ENCODE measurements at regions not wholly inside any gene's neighbourhood (a gene's known extent, or its start where the extent isn't known, plus 50 kb on each side); places are given as distances from the start of the nearest gene placed in this dataset.
"Not testable (repeated sequence)": the region's sequence is repeated elsewhere in the genome, so short reads cannot be mapped to it uniquely, and the experiment has no call there.

DNA sequence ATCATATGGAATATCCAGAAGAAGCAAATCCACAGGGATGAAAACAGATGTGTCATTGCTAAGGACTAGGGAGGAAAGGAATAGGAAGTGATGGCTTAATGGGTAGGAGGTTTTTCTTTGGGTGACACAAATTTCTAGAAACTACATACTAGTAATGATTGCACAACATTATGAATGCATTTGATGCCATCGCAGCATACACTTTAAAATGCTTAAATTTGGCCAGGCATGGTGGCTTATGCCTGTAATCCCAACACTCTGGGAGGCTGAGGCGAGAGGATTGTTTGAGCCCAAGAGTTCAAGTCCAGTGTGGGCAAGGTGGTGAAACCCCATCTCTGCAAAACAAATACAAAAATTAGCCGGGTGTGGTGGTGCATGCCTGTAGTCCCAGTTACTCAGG, 1370.8 kb downstream of the AACS start:
- DNase-seq (ENCODE audit: low spot score): no peak

DNA sequence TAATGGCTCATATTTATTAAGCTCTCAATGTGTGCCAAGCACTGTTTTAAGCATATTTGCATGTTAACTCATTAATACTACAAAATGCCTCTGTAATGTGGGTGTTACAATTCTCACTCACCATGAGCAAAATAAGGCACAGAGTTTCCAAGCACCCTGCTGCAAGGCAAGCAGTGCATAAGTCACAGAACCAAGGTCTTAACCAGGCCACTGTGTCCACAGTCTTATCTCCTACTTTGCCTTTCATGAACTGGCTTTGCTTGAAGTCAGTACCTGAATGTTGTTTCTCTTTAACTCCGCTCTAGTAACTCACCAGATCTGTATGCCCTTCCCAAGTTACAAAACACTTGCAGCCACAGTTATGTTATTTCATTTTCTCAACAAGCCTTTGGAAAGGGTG, 1372.7 kb downstream of the AACS start:
- no peak for DNase-seq (ENCODE audit: low spot score)

DNA sequence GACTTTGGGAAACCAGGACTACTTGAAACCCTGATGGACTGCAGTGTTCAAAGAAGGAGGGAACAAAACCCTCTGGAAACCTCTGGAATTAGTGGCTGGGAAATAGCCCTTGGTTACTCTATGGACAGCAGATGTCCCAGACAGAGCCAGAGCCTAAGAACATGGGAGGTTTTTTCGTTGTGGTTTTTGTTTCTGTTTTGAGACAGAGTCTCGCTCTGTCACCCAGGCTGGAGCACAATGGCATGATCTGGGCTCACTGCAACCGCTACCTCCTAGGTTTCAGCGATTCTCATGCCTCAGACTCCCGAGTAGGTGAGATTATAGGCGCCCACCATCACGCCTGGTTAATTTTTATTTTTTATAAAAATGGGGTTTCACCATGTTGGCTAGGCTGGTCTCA, 1378.7 kb downstream of the AACS start:
- no peak for DNase-seq (ENCODE audit: low spot score)

DNA sequence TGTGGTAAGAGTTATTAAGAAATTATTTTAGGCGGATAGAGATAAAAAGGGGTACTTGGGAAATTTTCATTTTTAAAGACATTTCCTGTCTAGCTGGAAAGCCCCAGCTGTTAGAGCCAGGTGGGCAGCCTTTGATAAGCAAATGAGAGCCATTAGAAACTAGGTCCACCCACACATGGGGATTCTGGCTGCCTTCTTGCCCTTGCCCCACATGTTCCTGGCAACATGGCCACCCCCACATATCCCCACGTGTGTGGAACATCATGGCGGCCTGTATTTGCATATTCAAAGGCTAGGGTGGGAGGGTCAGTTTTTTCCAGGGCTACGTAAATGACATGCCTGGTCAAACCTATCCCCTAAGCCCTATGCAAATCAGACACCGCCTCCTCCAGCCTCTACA, 1382.1 kb downstream of the AACS start:
- DNase-seq (ENCODE audit: low spot score): no peak

DNA sequence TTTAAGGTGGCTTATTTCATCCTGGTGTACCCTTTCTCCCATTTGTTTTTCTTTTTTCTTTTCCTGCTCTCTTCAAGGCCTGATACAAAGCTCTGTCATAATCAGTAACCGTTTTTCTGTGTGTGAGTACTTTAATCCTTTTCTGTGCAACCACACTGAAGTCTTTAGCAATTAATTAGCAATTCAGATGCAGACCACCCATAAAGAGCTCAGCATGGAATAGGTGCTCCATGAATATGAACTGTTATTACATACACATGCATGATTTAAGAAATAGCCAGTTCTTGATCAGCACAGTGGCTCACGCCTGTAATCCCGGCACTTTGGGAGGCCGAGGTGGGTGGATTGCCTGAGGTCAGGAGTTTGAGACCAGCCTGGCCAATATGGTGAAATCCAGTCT, 1386.6 kb downstream of the AACS start:
- no peak for DNase-seq (ENCODE audit: low spot score)

DNA sequence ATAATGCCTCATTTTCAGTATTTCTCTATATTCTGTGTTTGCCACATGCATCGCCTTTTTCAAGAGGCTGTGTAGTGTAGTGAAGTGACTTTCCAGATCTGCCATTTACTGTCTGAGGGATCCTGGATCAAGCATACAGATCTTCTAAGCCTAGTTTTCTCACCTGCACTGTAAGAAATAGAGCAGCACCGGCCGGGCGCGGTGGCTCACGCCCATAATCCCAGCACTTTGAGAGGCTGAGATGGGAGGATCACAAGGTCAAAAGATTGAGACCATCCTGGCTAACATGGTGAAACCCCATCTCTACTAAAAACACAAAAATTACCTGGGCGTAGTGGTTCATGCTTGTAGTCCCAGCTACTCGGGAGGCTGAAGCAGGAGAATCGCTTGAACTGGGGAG, 1387.5 kb downstream of the AACS start:
- not testable (repeated sequence) for DNase-seq (ENCODE audit: low spot score)

DNA sequence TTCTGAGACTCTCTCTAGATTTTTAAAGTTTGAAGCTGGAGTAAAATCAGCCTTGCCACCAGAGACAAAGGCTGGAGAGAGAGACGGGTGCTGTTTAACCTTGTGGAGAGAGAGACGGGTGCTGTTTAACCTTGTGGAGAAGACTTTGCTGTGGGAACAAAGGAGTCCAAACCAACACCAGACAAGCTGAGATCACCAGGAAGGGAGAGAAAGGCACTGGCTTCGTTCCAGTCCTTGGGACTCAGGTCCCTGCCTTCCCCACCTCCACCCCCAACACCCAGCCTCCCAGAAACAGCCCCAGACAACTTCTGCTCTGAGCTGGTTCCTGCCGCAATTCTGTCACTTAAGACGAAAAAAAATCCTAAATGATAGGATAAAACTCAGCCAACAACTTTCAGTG, 1389.3 kb downstream of the AACS start:
- no peak for DNase-seq (ENCODE audit: low spot score)

DNA sequence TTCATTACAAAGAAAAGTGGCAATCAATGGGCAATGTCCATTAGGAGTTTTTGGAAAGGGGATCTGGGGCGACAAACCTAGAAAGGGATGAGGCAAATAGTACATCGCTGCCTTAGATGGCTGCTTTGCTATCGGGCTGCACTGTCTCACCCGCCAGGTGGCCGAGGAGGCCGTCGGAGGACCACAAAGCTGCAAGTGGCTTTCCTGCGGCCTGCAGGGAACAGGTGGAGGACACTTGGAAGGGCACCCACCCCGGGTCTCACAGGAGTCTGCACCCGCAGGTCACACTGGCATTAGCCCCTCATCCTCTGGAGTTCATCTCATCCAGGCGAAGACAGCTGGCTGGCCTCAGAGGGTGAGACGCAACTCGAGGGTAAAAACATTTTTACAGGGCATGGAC, 1392.5 kb downstream of the AACS start:
- DNase-seq (ENCODE audit: low spot score): no peak

DNA sequence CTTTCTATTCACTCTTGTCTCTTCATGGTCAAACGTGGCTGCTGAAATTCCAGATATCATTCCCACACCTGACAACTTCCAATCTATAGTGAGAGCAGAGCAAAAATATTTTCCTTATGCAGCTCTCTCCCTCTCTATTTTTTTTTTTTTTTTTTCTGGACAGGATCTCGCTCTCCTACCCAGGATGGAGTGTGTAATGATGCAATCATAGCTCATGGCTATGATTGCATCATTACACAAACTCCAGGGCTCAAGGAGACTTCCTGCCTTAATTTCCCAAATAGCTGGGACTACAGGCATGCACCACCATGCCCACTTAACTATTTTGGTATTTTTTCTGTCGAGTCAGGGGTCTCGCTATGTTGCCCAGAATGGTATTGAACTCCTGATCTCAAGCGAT, 1398.9 kb downstream of the AACS start:
- DNase-seq (ENCODE audit: low spot score): no peak

DNA sequence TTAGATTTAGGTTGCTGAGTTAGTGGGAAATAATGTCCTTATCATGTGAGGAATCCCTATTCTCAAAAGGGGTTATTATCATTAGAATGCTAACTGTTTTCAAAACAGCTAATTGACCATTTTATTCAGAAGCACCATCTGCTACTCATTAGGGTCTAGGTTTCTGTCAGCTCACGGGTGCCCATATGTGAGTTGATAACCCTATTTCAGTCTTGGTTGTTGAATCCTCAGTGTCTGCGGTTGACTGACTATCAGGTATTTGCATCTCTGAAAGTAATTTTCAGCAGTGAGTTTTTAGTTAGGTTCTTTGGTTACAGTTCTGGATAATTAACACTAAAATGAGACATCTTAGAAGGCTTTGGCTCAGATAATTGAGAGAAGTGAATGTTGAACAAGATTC, 1404.0 kb downstream of the AACS start:
- DNase-seq (ENCODE audit: low spot score): no peak

DNA sequence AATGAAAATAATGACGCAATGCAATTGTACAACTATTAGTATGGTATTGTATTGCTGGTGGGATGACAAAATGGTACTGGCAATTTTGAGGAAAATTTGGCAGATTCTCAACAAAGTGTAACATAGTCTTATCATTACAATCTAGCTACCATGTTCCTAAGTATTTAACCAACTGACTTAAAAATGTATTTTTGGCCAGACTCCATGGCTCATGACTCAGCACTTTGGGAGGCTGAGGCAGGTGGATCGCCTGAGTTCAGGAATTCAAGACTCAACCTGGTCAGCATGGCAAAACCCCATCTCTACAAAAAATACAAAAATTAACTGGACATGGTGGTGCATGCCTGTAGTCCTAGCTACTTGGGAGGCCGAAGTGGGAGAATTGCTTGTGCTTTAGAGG, 1409.5 kb downstream of the AACS start:
- no peak for DNase-seq (ENCODE audit: low spot score)

DNA sequence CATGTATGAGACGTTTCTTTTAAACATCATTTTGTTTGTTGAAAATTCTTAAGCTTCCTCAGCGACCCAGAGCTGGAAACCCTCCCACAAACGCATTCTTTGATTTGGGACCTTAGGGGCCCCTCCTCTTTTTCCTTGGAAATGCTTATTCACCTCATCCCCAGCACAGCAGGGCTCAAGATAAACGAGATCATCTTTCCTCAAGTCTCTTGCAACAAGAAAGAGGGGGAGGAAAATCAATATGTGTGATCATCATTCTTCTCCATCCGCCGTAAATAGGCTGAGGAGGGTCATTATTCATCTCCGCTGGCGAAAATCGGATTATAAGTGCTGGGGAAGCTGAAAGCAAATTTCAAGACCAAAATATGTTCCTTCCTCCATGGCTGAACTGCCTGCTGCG, 1415.2 kb downstream of the AACS start:
- DNase-seq (ENCODE audit: low spot score): no peak

DNA sequence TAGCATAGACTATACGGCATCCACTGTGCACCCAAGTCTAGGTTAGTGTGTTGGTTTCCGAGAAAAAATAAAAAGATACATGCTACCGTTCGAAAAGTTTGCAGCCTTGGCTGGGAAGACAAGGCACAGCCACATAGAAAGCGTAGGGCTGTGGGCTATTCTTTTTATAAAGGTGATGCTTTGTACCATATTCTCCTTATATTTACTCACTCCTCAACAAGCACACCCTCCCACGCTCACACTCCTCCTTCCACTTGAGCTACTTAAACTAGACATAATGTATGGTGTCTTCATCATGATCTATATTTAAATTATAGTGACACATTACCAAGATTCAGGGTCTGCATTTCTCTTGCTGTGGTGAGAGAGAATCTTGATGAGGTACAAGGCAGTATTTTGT, 1416.5 kb downstream of the AACS start:
- no peak for DNase-seq (ENCODE audit: low spot score)

DNA sequence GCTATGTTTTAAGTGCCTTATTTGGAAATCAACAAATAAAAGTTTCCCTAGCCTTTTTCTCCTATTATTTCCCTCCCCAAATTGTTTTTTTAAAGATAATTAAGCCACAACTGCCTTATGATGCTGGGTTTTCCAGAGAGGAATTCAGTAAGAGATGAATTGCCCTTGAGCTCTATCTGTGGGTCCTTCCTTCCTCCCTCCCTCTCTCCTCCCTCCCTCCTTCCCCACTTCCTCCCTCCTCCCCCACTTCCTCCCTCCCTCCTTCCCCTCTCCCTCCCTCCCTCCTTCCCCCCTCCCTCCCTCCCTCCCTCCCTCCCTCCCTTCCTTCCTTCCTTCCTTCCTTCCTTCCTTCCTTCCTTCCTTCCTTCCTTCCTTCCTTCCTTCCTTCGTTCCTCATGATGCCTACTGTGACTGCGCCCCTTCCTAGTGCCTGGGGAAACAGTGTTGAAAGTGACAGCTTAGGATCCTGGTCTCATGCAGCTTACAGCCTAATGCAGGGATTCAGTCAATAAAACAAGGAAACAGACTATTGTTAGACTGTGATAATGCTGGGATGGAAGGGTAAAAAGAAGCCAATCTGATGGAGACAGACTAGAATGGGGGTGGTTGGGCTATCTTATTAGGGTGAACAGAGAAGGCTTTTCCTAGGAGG, 1417.1 kb downstream of the AACS start:
- DNase-seq (ENCODE audit: low spot score): no peak

DNA sequence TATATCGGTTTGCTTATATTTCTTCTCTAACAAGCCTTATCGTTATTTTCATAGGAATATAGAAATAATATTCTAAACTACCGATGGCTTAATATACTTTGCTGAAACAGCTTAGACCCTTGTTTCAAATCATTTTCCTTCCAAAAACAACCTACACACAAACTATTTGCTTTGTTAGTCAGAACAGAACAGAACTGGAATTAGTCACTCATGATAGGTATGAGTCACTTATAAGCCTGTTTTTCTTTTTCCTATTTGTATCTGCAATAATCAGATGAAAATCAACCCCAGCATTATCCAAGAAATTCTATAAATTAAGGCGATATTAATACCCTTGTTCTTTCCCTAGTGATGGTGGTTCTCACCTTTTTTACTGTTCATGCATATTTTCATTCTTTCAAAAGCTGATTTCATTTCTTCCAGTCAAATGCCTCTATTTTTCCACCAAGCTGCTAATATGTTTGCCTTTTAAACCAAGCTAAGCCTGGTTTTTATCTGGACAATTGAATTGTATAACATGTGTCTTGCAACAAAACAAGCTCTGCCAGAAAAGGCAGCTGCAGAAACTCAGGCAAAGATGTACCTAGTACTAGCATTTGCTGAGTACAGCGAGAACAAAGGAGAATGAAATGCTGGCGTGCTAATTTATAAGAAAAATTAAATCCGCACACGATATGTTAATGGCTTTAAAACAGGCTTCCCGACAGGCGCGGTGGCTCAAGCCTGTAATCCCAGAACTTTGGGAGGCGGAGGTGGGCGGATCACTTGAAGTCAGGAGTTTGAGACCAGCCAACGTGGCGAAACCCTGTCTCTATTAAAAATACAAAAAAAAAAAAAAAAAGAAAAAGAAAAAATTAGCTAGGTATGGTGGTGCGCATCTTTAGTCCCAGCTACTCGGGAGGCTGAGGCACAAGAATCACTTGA, 1418.2 kb downstream of the AACS start:
- DNase-seq (ENCODE audit: low spot score): no peak

DNA sequence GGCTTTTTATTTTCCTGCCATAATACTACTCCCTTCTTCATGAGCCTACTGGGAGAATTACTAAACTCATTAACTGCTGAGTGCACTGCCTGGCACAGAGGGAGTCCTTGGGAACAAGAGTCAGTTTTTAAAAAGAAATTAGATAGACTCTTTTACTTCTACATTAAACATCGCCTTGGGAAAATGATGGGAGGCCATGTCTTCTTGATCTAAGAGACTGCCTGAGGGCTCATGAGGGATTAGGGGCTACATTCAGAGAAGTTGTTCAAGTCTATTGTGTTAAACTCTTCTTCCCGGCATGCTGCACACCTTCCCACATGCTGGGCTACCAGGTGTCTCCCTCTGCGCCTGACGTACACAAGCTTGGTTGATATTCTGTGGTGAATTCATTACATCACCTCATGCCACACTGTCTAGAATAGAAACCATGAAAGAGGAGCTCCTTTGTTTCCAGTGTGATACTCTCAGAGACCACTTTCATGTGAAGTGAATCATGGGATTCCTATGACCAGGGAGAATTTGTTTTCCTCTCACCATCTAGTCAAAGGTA, 1422.3 kb downstream of the AACS start:
- no peak for DNase-seq (ENCODE audit: low spot score)

DNA sequence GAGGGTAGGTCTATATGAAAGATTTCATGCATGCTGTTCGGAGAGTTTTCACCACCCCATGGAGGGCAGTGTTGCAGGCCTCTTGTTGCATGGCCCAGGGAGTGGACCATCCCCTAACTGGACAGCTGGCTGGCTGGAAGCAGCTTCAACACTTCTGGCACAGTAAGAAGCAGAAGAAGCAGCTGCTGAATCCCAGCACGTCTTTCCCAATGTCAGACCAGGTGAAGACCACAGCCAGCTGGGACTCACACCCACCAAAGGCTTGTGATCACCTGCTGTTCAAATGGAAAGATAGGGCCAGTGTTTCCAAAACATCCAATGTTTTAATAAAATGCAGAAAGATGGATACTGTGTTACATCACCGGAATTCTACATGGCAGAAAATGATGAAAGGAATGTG, 1423.6 kb downstream of the AACS start:
- no peak for DNase-seq (ENCODE audit: low spot score)

DNA sequence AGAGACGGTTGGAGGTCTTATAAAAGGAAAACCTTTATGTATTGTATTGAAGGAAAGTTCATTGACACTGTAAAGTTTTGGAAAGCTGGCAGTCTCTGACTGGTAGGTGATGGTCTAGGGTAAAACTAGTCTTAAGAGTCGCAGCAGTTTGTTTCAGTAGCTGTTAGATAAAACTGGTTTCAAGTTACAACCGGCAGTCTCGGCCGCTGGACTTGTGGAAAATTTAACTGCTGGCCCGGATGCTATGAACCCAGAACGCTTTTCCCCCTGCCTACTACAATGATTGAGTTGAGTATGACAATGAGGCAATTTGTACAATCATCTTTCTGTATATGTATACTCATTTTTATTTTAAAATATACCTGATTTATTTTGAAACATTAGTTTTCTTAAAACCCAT, 1426.9 kb downstream of the AACS start:
- no peak for DNase-seq (ENCODE audit: low spot score)

DNA sequence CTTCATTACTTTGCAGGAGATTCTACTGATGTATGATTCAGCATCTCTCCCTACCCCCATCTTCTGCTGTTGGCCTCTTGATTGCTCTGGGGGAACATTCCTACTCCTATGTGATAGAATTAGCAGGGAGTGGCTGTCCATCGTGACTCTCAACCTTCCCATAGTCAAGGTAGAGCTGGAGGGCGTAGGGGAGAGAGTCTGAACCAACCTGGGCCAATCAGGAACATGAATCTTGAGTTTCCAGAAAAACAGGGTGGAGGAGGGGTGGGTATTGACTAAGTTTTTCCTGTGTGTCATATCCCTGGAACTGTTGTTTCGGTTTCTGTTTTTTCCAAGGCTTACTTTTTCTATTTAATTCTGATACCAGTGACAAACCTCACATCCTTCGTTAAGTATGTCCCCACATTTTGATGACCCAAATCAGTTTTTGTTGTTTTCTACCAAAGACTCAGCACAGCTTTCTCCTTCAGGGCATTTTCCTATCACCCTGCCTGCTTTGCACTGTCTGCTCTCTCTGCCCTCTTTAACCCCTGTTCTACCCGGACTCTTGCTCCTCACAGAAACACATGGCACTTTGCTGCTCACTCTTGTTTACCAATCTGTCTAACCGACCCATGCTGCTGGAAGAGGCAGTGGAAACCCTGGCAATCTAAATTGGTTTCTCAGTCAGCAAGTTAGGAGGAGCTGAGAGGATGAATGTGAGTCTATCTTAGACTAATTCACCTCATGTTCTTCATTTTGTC, 1428.3 kb downstream of the AACS start:
- no peak for DNase-seq (ENCODE audit: low spot score)

DNA sequence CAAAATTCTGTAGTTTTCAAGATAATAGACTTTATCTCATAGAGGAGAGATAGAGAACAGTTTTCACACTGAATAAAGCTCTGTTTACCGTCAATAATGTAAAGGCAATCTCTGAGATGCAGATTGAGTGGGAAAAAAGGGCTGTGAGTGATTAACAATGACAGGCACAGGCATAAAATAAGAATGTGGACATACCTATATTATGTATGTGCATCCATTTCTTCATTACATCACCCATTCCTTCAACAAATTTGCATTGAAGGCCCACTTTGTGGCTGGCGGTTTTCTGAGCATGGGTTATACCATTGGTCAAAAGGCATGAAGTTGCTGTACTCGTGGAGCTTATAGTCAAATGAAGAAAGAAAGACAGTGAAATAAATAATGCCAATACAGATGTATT, 1431.0 kb downstream of the AACS start:
- no peak for DNase-seq (ENCODE audit: low spot score)

DNA sequence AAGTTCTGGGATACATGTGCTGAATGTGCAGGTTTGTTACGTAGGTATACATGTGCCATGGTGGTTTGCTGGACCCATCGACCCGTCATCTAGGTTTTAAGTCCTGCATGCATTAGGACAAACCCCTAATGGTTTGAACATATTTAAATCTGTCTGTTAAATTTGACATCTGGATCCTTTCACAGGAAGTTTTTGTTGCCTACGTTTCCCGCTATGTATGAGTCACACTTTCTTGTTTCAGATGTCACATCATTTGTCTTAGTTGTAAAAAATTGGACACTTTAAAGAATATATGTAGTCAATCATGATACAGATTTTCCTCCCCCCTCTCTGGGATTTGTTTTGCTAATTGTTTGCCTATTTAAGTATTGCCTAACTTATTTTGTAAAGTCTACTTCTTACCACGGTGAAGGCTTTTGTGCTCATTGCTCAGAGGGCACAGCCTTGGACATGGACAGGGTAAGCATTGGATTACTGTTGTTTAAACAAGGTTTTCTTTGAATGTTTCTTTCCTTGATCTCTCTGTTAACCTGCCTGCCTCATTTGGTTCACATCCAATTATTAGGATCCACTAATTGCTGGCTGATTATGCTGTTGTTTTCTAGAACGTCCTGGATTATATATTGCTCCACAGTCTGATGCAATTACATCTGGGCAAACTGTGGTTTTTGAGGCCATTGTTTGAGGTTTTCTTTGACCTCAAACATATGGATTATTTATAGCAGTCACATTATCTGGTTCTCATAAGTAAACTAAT, 1441.4 kb downstream of the AACS start:
- DNase-seq (ENCODE audit: low spot score): no peak

DNA sequence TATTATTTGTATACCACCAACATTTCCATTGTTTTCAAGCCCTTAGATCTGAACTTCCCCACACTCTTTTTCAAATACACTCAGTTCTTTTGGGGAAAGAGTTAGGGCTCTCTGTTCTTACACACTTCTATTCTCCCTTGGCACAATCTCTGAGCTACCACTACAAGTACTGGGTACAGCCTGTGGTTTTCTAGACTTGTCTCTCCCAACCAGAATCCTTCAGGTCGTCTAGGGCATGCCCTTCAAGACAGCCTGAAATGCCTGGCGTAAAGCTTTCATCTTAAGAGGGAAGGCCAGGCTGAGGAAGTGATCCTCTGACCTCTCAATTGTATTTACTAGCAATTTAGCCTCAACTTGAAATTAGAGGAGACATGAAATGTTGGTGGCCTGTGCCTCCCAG, 1442.0 kb downstream of the AACS start:
- no peak for DNase-seq (ENCODE audit: low spot score)
